H1 (cell line): ENCODE measurements at regions not wholly inside any gene's neighbourhood (a gene's known extent, or its start where the extent isn't known, plus 50 kb on each side); places are given as distances from the start of the nearest gene placed in this dataset.

Experiments used
- CTCF ChIA-PET: fragments of 300-600 bp; sonication (Branson Sonifier 250); formaldehyde crosslinking; loops from one replicate; lab custom pipeline; 2021; ENCODE audit not compliant: partially characterized antibody; lab: Charles Lee
- POLR2A ChIA-PET: fragments of 300-600 bp; sonication (Branson Sonifier 250); formaldehyde crosslinking; loops from one replicate; lab custom pipeline; 2021; ENCODE audit warnings: inconsistent platforms; ENCODE audit not compliant: partially characterized antibody; lab: Charles Lee
- DNase-seq, 2 experiments: peaks; one replicate each; pipeline versions ENCODE4 v3.0.0 to v3.0.0-alpha.2; 2010 to 2022; ENCODE audit warnings: low spot score in 2 of 2, low read depth in 1 of 2, mixed read lengths in 1 of 2
- FAIRE-seq: peaks from 2 replicates; lab custom pipeline; 2011; peaks lifted over from hg19 to GRCh38; lab: Jason Lieb, UNC
- H2AFZ ChIP-seq: 2 replicates; pipeline ENCODE4 v1.8.1; 2012; ENCODE audit warnings: low read length, inconsistent platforms
- H2AK5ac ChIP-seq: 2 replicates; pipeline ENCODE4 v1.6.1; 2013; ENCODE audit warnings: low read depth, low read length
- H2BK120ac ChIP-seq: replicated peaks from 2 replicates; pipeline ENCODE3; 2013; ENCODE audit warnings: low read depth, low read length, inconsistent platforms
- H2BK12ac ChIP-seq: 2 replicates; pipeline ENCODE4 v1.6.1; 2013; ENCODE audit warnings: low read depth, low read length
- H2BK15ac ChIP-seq: 2 replicates; pipeline ENCODE4 v1.6.1; 2013; ENCODE audit warnings: low read length
- H2BK20ac ChIP-seq: 2 replicates; pipeline ENCODE4 v1.6.1; 2013; ENCODE audit warnings: low read length
- H2BK5ac ChIP-seq: 2 replicates; pipeline ENCODE4 v1.6.1; 2013; ENCODE audit warnings: low read depth, low read length
- H3K14ac ChIP-seq: 2 replicates; pipeline ENCODE4 v1.6.1; 2013; ENCODE audit warnings: inconsistent platforms; ENCODE audit not compliant: insufficient read length
- H3K18ac ChIP-seq: 2 replicates; pipeline ENCODE4 v1.6.1; 2013; ENCODE audit warnings: low read length; ENCODE audit errors: extremely low read depth
- H3K23ac ChIP-seq: 2 replicates; pipeline ENCODE4 v1.6.1; 2013; ENCODE audit warnings: inconsistent platforms; ENCODE audit not compliant: insufficient read length
- H3K23me2 ChIP-seq: 2 replicates; pipeline ENCODE4 v1.6.1; 2013; ENCODE audit warnings: low read depth, low read length
- H3K27ac ChIP-seq: 2 replicates; pipeline ENCODE4 v1.6.1; 2011; ENCODE audit warnings: low read depth, low read length, inconsistent platforms
- H3K27me3 ChIP-seq, 4 experiments: replicated peaks in 1 of 4; 1 replicate in 1 of 4; 2 replicates in 3 of 4; pipeline versions ENCODE4 v1.6.1 to v1.8.1; 2011 to 2013; ENCODE audit warnings: low read length in 3 of 4, mild to moderate bottlenecking in 3 of 4, inconsistent platforms in 2 of 4, mixed read lengths in 2 of 4, moderate library complexity in 1 of 4; ENCODE audit not compliant: control insufficient read depth in 3 of 4, insufficient read depth in 3 of 4; ENCODE audit errors: extremely low read depth in 1 of 4
- H3K36me3 ChIP-seq, 4 experiments: 2 replicates each; pipeline versions ENCODE4 v1.6.1 to v1.8.1; 2011 to 2013; ENCODE audit warnings: mild to moderate bottlenecking in 4 of 4, low read length in 3 of 4, moderate library complexity in 2 of 4, control low read depth in 1 of 4, inconsistent platforms in 1 of 4; ENCODE audit not compliant: insufficient read depth in 4 of 4, control insufficient read depth in 2 of 4
- H3K4ac ChIP-seq: replicated peaks from 2 replicates; pipeline ENCODE3; 2013; ENCODE audit warnings: low read length, low read depth, mixed read lengths, inconsistent platforms; ENCODE audit not compliant: insufficient read length
- H3K4me1 ChIP-seq, 4 experiments: replicated peaks in 1 of 4; 1 replicate in 1 of 4; 2 replicates in 3 of 4; pipeline versions ENCODE4 v1.6.1 to v1.8.1; 2011 to 2013; ENCODE audit warnings: low read length in 3 of 4, inconsistent platforms in 2 of 4, mixed read lengths in 1 of 4; ENCODE audit not compliant: insufficient read depth in 4 of 4, control insufficient read depth in 3 of 4
- H3K4me2 ChIP-seq, 2 experiments: 2 replicates each; pipeline versions ENCODE4 v1.6.1 to v1.8.1; 2011 to 2013; ENCODE audit warnings: low read depth in 2 of 2, low read length in 2 of 2, control low read depth in 1 of 2, inconsistent platforms in 1 of 2, mild to moderate bottlenecking in 1 of 2; ENCODE audit not compliant: insufficient read depth in 1 of 2
- H3K4me3 ChIP-seq, 4 experiments: fragments of 200-600, 300-600 bp in 1 of 4; sonication (generic), shearing (Covaris generic), sonication (Bioruptor Twin) in 1 of 4; 2 replicates each; pipeline versions ENCODE4 v1.5.1 to v1.8.1; 2011 to 2016; ENCODE audit warnings: low read length in 4 of 4, low read depth in 3 of 4, control low read depth in 2 of 4, inconsistent platforms in 2 of 4, mild to moderate bottlenecking in 2 of 4, mixed read lengths in 1 of 4, moderate library complexity in 1 of 4; ENCODE audit not compliant: insufficient read depth in 2 of 4; ENCODE audit errors: extremely low read depth in 1 of 4
- H3K56ac ChIP-seq: replicated peaks from 2 replicates; pipeline ENCODE3; 2013; ENCODE audit warnings: low read depth, mild to moderate bottlenecking, mixed read lengths, low read length, inconsistent platforms; ENCODE audit not compliant: insufficient read length
- H3K79me1 ChIP-seq: 2 replicates; pipeline ENCODE4 v1.6.1; 2013; ENCODE audit warnings: low read depth, low read length, control low read depth
- H3K79me2 ChIP-seq, 2 experiments: 2 replicates each; pipeline versions ENCODE4 v1.6.1 to v1.8.1; 2012 to 2013; ENCODE audit warnings: low read length in 2 of 2, mild to moderate bottlenecking in 2 of 2, inconsistent platforms in 1 of 2; ENCODE audit not compliant: insufficient read depth in 2 of 2, control insufficient read depth in 1 of 2
- H3K9ac ChIP-seq, 4 experiments: replicated peaks in 1 of 4; 1 replicate in 1 of 4; 2 replicates in 3 of 4; pipeline versions ENCODE4 v1.6.1 to v1.8.1; 2011 to 2013; ENCODE audit warnings: low read depth in 3 of 4, low read length in 3 of 4, control low read depth in 2 of 4, mild to moderate bottlenecking in 2 of 4, moderate library complexity in 2 of 4, inconsistent platforms in 1 of 4; ENCODE audit errors: extremely low read depth in 1 of 4
- H3K9me3 ChIP-seq, 2 experiments: 2 replicates each; pipeline versions ENCODE4 v1.6.1 to v1.8.1; 2012 to 2013; ENCODE audit warnings: mild to moderate bottlenecking in 2 of 2, moderate library complexity in 2 of 2, control low read depth in 1 of 2, inconsistent platforms in 1 of 2, low read depth in 1 of 2, low read length in 1 of 2, mixed read lengths in 1 of 2; ENCODE audit not compliant: insufficient read depth in 2 of 2
- H4K20me1 ChIP-seq, 2 experiments: replicated peaks in 1 of 2; 2 replicates each; pipeline versions ENCODE3 to v1.8.1; 2011 to 2013; ENCODE audit warnings: inconsistent platforms in 2 of 2, low read length in 2 of 2, mild to moderate bottlenecking in 1 of 2; ENCODE audit not compliant: insufficient read depth in 2 of 2, control insufficient read depth in 1 of 2
- H4K5ac ChIP-seq: 2 replicates; pipeline ENCODE4 v1.6.1; 2013; ENCODE audit warnings: low read length, low read depth, mixed read lengths, inconsistent platforms; ENCODE audit not compliant: insufficient read length
- H4K8ac ChIP-seq: 2 replicates; pipeline ENCODE4 v1.8.0; 2013; ENCODE audit warnings: mild to moderate bottlenecking, moderate library complexity, low read length, inconsistent platforms; ENCODE audit not compliant: insufficient read depth; ENCODE audit errors: extremely low read depth
- H4K91ac ChIP-seq: replicated peaks from 2 replicates; pipeline ENCODE3; 2013; ENCODE audit warnings: low read length, mixed read lengths, inconsistent platforms; ENCODE audit not compliant: insufficient read length
- ASH2L ChIP-seq: fragments of 200-600, 300-600 bp; sonication (generic); IDR thresholded peaks from one replicate; pipeline ENCODE4 v1.7.1; 2017; ENCODE audit warnings: low read length
- WGBS, 2 experiments: shearing (Covaris generic) in 1 of 2; methylation state at CpG; one replicate each; pipeline versions ENCODE4 v1.1.6 to v1.1.7; 2013 to 2015; ENCODE audit warnings: low lambda C conversion rate in 2 of 2, mixed read lengths in 2 of 2, inconsistent platforms in 1 of 2, low coverage in 1 of 2, missing lambda C conversion rate in 1 of 2; ENCODE audit not compliant: insufficient replicate concordance in 2 of 2, insufficient coverage in 1 of 2, insufficient read length in 1 of 2; ENCODE audit errors: extremely low coverage in 1 of 2, missing lambda C conversion rate in 1 of 2; 5-methylcytosine and 5-hydroxymethylcytosine counted together

GRCh38 chr11:106540001-106540400 is 462.5 kb downstream of the AASDHPPT start:
- no peak overlapping the region for H2BK20ac ChIP-seq
- H2BK15ac ChIP-seq, result no peak overlapping the region
- H3K79me2 ChIP-seq, result no peaks in the 10 kb centered on the region
- ChIA-PET CTCF (interaction anchor here (0.9 to 1.6 kb wide), 3 partner anchors 11 to 45 kb away, joined by 3 to 4 read pairs (median 3); no protein-coding TSS in a partner anchor), POLR2A (no interaction called here)
- no peak overlapping the region for H3K27ac ChIP-seq
- no peak overlapping the region for H4K5ac ChIP-seq
- H3K79me1 ChIP-seq, result no peaks in the 10 kb centered on the region
- no peak overlapping the region for H3K56ac ChIP-seq
- H2AFZ ChIP-seq, result no peak overlapping the region
- H4K8ac ChIP-seq, result no peak overlapping the region
- H3K9me3 ChIP-seq, result no peaks in the 10 kb centered on the region
- DNase-seq, result no peak
- H3K23ac ChIP-seq, result no peak overlapping the region
- 80% methylated on average over 5 of the region's 5 CpGs; no CpG with 5 or more reads in 1 of the 2 experiments for WGBS, 2 experiments
- no peak overlapping the region for H3K14ac ChIP-seq
- H3K27me3 ChIP-seq, result no peaks in the 10 kb centered on the region
- no peak overlapping the region for H2BK120ac ChIP-seq
- no peak overlapping the region for H3K18ac ChIP-seq
- H3K4ac ChIP-seq, result no peak overlapping the region
- no peak for TF ChIP-seq ASH2L
- no peak overlapping the region for H3K9ac ChIP-seq
- H3K4me1 ChIP-seq, result no peaks in the 10 kb centered on the region
- no peaks in the 10 kb centered on the region for H3K36me3 ChIP-seq
- H3K4me2 ChIP-seq, result no peak overlapping the region
- no peak overlapping the region for H2AK5ac ChIP-seq
- no peak overlapping the region for H4K91ac ChIP-seq
- no peak for FAIRE-seq
- no peak overlapping the region for H2BK5ac ChIP-seq
- no peak overlapping the region for H2BK12ac ChIP-seq
- H4K20me1 ChIP-seq, result no peaks in the 10 kb centered on the region
- H3K4me3 ChIP-seq, result no peak overlapping the region
- no peaks in the 10 kb centered on the region for H3K23me2 ChIP-seq
